Esophagus (tissue), 2 donors: ENCODE measurements at regions not wholly inside any gene's neighbourhood (a gene's known extent, or its start where the extent isn't known, plus 50 kb on each side); places are given as distances from the start of the nearest gene placed in this dataset.

Experiments
- H3K27ac ChIP-seq, 2 donors: one replicate each; pipeline ENCODE4 v1.5.1; 2013; ENCODE audit warnings: low read depth in 2 of 2, mild to moderate bottlenecking in 2 of 2, inconsistent platforms in 1 of 2, low read length in 1 of 2, moderate library complexity in 1 of 2
- H3K27me3 ChIP-seq, 2 donors: one replicate each; pipeline ENCODE4 v1.6.1; 2013; ENCODE audit warnings: low read length in 2 of 2, control low read depth in 1 of 2, mild to moderate bottlenecking in 1 of 2; ENCODE audit not compliant: insufficient read depth in 2 of 2, control insufficient read depth in 1 of 2
- H3K36me3 ChIP-seq, 2 donors: one replicate each; pipeline ENCODE4 v1.6.1; 2013; ENCODE audit warnings: low read length in 1 of 2; ENCODE audit not compliant: control insufficient read depth in 2 of 2, insufficient read depth in 2 of 2
- H3K4me1 ChIP-seq, 2 donors: one replicate each; pipeline ENCODE4 v1.6.1; 2013; ENCODE audit warnings: low read length in 1 of 2; ENCODE audit not compliant: control insufficient read depth in 2 of 2, insufficient read depth in 2 of 2
- H3K4me3 ChIP-seq, 2 donors: one replicate each; pipeline ENCODE4 v1.5.1; 2013; ENCODE audit warnings: low read length in 2 of 2, mild to moderate bottlenecking in 2 of 2, low read depth in 1 of 2, moderate library complexity in 1 of 2
- H3K9me3 ChIP-seq, 2 donors: one replicate each; pipeline ENCODE4 v1.6.1; 2013; ENCODE audit warnings: mild to moderate bottlenecking in 2 of 2, low read depth in 1 of 2, low read length in 1 of 2, moderate library complexity in 1 of 2; ENCODE audit not compliant: control insufficient read depth in 2 of 2, insufficient read depth in 1 of 2
- WGBS, 2 donors: extraction: QIAGEN DNeasy Blood & Tissue Kit; methylation state at CpG; one replicate each; pipeline ENCODE4 v1.1.7; 2013; 5-methylcytosine and 5-hydroxymethylcytosine counted together
- donor health status: healthy with polysubstance abuse.
- donor health status: Bipolar disorder and iron deficiency.

- Histone ChIP-seq H3K27me3 (no peaks in the 10 kb centered on the region), H3K9me3 (peaks cover 0 to 2% of the 10 kb centered on the region in 2 donors)
- WGBS, 2 donors: 64 to 73% methylated on average over 10 of the region's 10 CpGs
Measured at GRCh38 chr22:27273853-27274252, 527.7 kb downstream of the MN1 start.

GRCh38 chr22:27274770-27275449 lies 526.6 kb downstream of the MN1 start:
- Histone ChIP-seq H3K27me3 (no peaks in the 10 kb centered on the region), H3K9me3 (peaks cover 0 to 2% of the 10 kb centered on the region in 2 donors), H3K36me3 (no peaks in the 10 kb centered on the region), H3K27ac (no peak overlapping the region), H3K4me1 (no peaks in the 10 kb centered on the region), H3K4me3 (no peak overlapping the region)
- WGBS, 2 donors: 70 to 77% methylated on average over 4 of the region's 4 CpGs

More at GRCh38 chr22:27273853-27274252, 527.7 kb downstream of the MN1 start:
- Histone ChIP-seq H3K27ac (no peak overlapping the region), H3K4me3 (no peak overlapping the region), H3K36me3 (no peaks in the 10 kb centered on the region), H3K4me1 (no peaks in the 10 kb centered on the region)

- Histone ChIP-seq H3K36me3 (no peaks in the 10 kb centered on the region), H3K9me3 (no peaks in the 10 kb centered on the region), H3K4me3 (no peak overlapping the region), H3K4me1 (no peaks in the 10 kb centered on the region), H3K27ac (no peak overlapping the region), H3K27me3 (no peaks in the 10 kb centered on the region)
- WGBS, 2 donors: 41 to 56% methylated on average over 2 of the region's 2 CpGs
Measured at GRCh38 chr22:27278946-27279345, 522.6 kb downstream of the MN1 start.

GRCh38 chr22:27283240-27283639 lies 518.3 kb downstream of the MN1 start:
- 93 to 95% methylated on average over 5 of the region's 5 CpGs for WGBS, 2 donors
- H3K27me3 ChIP-seq: no peaks in the 10 kb centered on the region

GRCh38 chr22:27283714-27284113 lies 517.8 kb downstream of the MN1 start:
- no peaks in the 10 kb centered on the region for H3K27me3 ChIP-seq
- no peak overlapping the region for H3K4me3 ChIP-seq
- no peaks in the 10 kb centered on the region for H3K9me3 ChIP-seq
- H3K4me1 ChIP-seq: no peaks in the 10 kb centered on the region
- H3K36me3 ChIP-seq: no peaks in the 10 kb centered on the region
- no peak overlapping the region for H3K27ac ChIP-seq
- WGBS, 2 donors: 88 to 90% methylated on average over 6 of the region's 6 CpGs

More at GRCh38 chr22:27283240-27283639, 518.3 kb downstream of the MN1 start:
- H3K27ac ChIP-seq: no peak overlapping the region
- no peaks in the 10 kb centered on the region for H3K9me3 ChIP-seq
- no peak overlapping the region for H3K4me3 ChIP-seq
- no peaks in the 10 kb centered on the region for H3K4me1 ChIP-seq
- no peaks in the 10 kb centered on the region for H3K36me3 ChIP-seq

GRCh38 chr22:27284324-27284723 lies 517.2 kb downstream of the MN1 start:
- H3K27me3 ChIP-seq: no peaks in the 10 kb centered on the region
- no peak overlapping the region for H3K4me3 ChIP-seq
- no peaks in the 10 kb centered on the region for H3K4me1 ChIP-seq
- H3K27ac ChIP-seq: no peak overlapping the region
- H3K9me3 ChIP-seq: no peaks in the 10 kb centered on the region
- no peaks in the 10 kb centered on the region for H3K36me3 ChIP-seq
- 92 to 94% methylated on average over 7 of the region's 7 CpGs for WGBS, 2 donors

- Histone ChIP-seq H3K4me1 (no peaks in the 10 kb centered on the region), H3K36me3 (no peaks in the 10 kb centered on the region), H3K27ac (no peak overlapping the region), H3K4me3 (no peak overlapping the region), H3K27me3 (no peaks in the 10 kb centered on the region), H3K9me3 (no peaks in the 10 kb centered on the region)
- 63 to 76% methylated on average over 5 of the region's 5 CpGs for WGBS, 2 donors
Measured at GRCh38 chr22:27286711-27287110, 514.8 kb downstream of the MN1 start.

- H3K9me3 ChIP-seq: no peaks in the 10 kb centered on the region
- no peaks in the 10 kb centered on the region for H3K36me3 ChIP-seq
- 68 to 74% methylated on average over 7 of the region's 7 CpGs for WGBS, 2 donors
- no peaks in the 10 kb centered on the region for H3K4me1 ChIP-seq
- H3K4me3 ChIP-seq: no peak overlapping the region
- H3K27me3 ChIP-seq: no peaks in the 10 kb centered on the region
- H3K27ac ChIP-seq: no peak overlapping the region
Measured at GRCh38 chr22:27292542-27293299, 508.8 kb downstream of the MN1 start.

- Histone ChIP-seq H3K4me3 (no peak overlapping the region), H3K9me3 (no peaks in the 10 kb centered on the region), H3K4me1 (no peaks in the 10 kb centered on the region), H3K27ac (no peak overlapping the region), H3K36me3 (no peaks in the 10 kb centered on the region), H3K27me3 (no peaks in the 10 kb centered on the region)
- WGBS, 2 donors: 75 to 76% methylated on average over 12 of the region's 12 CpGs
Measured at GRCh38 chr22:27293721-27294445, 507.7 kb downstream of the MN1 start.
